ENCODE measurements at regions not wholly inside any gene's neighbourhood (a gene's known extent, or its start where the extent isn't known, plus 50 kb on each side); places are given as distances from the start of the nearest gene placed in this dataset.

DNA sequence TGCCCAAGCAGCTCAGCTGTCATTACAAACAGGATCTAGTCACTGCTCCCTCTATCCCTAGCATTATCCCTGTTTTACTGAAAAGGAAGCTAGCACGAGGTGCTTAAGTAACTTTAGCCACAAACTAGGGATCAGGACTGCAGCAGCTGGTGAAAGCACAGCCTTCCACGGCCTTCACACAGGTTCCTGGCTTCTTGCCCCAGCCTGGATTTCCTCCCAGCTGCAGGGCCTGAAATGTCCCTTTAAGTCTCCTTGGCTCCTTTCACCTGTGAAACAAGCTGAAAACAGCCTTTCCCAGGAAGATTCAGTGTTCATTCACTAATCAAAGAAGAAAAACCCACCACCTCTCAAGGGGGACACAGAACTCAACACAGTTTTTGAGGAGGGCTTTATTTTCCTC is 754.5 kb downstream of the DIAPH3 start:
- peak; percentile 68 to 82 (median 75) for DNase-seq
- Histone ChIP-seq H3K27ac (peak overlapping the region in 1 of 12 donors; percentile 14), H3K36me3 (no peaks in the 10 kb centered on the region), H3K4me1 (peaks cover 0 to 18% (median 5%) of the 10 kb centered on the region in 12 donors), H3K27me3 (no peaks in the 10 kb centered on the region), H3K9me3 (peaks cover 0 to 23% (median 6%) of the 10 kb centered on the region in 12 donors), H3K4me3 (no peak overlapping the region)
- ATAC-seq, result peak; percentile 42 to 85 (median 78)
- TF ChIP-seq, protein P1, sequence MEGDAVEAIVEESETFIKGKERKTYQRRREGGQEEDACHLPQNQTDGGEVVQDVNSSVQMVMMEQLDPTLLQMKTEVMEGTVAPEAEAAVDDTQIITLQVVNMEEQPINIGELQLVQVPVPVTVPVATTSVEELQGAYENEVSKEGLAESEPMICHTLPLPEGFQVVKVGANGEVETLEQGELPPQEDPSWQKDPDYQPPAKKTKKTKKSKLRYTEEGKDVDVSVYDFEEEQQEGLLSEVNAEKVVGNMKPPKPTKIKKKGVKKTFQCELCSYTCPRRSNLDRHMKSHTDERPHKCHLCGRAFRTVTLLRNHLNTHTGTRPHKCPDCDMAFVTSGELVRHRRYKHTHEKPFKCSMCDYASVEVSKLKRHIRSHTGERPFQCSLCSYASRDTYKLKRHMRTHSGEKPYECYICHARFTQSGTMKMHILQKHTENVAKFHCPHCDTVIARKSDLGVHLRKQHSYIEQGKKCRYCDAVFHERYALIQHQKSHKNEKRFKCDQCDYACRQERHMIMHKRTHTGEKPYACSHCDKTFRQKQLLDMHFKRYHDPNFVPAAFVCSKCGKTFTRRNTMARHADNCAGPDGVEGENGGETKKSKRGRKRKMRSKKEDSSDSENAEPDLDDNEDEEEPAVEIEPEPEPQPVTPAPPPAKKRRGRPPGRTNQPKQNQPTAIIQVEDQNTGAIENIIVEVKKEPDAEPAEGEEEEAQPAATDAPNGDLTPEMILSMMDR (IDR thresholded peaks at IDR 0.05), result no peak
- TF ChIP-seq POLR2A (IDR thresholded peaks at IDR 0.05), result no peak
- WGBS, 4 donors, result 2 to 23% (median 9%) methylated on average over 2 of the region's 2 CpGs
- intact Hi-C loops (cut with DNase I), result loop anchor here in 1 of 10 donors (5.0 kb wide), 1 partner anchor 772 kb away; no protein-coding TSS in a partner anchor

DNA sequence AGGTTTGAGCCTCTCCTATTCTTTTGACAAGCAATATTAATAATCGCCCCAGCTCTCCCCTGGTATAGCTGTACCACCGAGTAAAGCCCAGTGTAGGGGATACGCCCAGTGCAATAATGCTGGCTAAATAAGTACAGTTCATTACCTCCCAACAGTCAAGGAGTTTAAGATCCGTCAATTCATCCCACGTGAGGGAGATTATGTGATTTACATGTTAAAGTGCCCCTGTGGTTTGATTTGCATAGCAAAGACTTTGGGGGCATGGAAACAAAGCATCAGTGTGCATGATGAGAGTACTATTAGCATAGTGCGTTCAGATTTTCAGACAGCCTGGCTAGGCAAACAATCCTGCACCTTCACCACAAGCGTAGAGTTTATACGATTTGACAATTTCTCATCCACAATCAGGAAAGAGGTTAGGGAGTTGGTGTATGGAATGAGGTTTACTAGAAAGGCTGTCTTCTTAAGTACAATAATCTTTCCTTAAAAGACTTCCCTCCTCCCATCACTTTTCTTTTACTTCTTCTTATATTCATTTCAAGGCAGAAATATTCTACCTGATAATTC is 754.0 kb downstream of the DIAPH3 start:
- ATAC-seq, result no peak

DNA sequence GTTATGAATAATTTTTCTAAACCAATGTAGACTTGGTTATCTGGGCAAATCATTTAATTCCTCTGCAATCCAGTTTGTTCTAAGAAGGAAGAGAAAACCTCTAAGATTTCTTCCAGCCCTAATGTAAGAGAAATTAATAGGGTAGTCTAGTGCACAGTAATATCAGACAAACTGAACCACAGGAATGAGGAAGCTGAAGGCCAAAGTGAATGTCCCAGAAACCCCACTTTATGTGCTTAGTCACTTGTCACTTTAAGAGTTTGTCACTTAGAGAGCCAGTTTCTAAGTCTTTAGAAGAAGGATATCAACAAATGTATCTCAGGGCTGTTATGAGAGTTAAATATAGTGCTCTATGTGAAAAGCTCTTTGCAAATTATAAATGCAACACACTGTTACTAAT is 750.6 kb downstream of the DIAPH3 start:
- no peaks in the 10 kb centered on the region for H3K36me3 ChIP-seq
- intact Hi-C loops (cut with DNase I), result no loop called here
- ATAC-seq (no peak), DNase-seq (no peak)
- H3K27me3 ChIP-seq, result no peaks in the 10 kb centered on the region
- H3K27ac ChIP-seq, result no peak overlapping the region
- TF ChIP-seq, protein P1 (IDR thresholded peaks at IDR 0.05), result no peak
- TF ChIP-seq POLR2A (IDR thresholded peaks at IDR 0.05), result no peak
- H3K4me1 ChIP-seq, result peaks cover 0 to 18% (median 5%) of the 10 kb centered on the region in 12 donors
- no peak overlapping the region for H3K4me3 ChIP-seq
- no peaks in the 10 kb centered on the region for H3K9me3 ChIP-seq

More for the DNA sequence above, 754.0 kb downstream of the DIAPH3 start:
- no peak for DNase-seq
- Histone ChIP-seq H3K27ac (peak overlapping the region in 1 of 12 donors; percentile 14), H3K4me3 (no peak overlapping the region), H3K27me3 (no peaks in the 10 kb centered on the region), H3K36me3 (no peaks in the 10 kb centered on the region), H3K9me3 (peaks cover 0 to 23% (median 6%) of the 10 kb centered on the region in 12 donors), H3K4me1 (peaks cover 0 to 18% (median 5%) of the 10 kb centered on the region in 12 donors)
- intact Hi-C loops (cut with DNase I), result loop anchor here in 1 of 10 donors (5.0 kb wide), 1 partner anchor 772 kb away; no protein-coding TSS in a partner anchor
- 75 to 77% (median 77%) methylated on average over 8 of the region's 8 CpGs for WGBS, 4 donors
- TF ChIP-seq, protein P1 (IDR thresholded peaks at IDR 0.05), result no peak
- TF ChIP-seq POLR2A (IDR thresholded peaks at IDR 0.05), result no peak

DNA sequence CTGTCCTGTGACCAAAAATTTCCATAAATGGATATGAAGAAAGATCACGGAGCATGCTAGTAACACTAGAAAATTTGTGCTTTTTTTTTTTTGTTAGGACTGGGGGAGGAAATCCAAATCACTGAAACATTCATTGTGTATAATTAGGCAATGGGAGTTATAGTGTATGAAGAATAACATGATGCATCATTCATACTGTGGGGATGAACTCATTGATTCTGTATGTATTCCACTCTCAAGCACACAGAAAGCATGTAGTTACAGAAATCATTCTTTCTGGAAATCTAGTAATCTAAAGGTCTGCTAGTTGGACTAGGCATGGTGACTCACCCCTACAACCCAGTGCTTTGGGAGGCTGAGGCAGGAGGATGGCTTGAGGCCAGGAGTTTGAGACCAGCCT is 749.7 kb downstream of the DIAPH3 start:
- no peak for DNase-seq
- ATAC-seq, result no peak
- Histone ChIP-seq H3K9me3 (no peaks in the 10 kb centered on the region), H3K36me3 (no peaks in the 10 kb centered on the region), H3K4me3 (no peak overlapping the region), H3K27ac (no peak overlapping the region), H3K27me3 (no peaks in the 10 kb centered on the region), H3K4me1 (peaks cover 0 to 12% (median 4%) of the 10 kb centered on the region in 12 donors)
- TF ChIP-seq, protein P1 (IDR thresholded peaks at IDR 0.05), result no peak
- TF ChIP-seq POLR2A (IDR thresholded peaks at IDR 0.05), result no peak
- intact Hi-C loops (cut with DNase I), result no loop called here
- WGBS, 4 donors, result 63 to 84% (median 81%) methylated on average over 1 of the region's 1 CpG

All from heart left ventricle (tissue), 16 donors.